HG03442 (cell line): ENCODE measurements at regions not wholly inside any gene's neighbourhood (a gene's known extent, or its start where the extent isn't known, plus 50 kb on each side); places are given as distances from the start of the nearest gene placed in this dataset.
"Not testable (repeated sequence)": the region's sequence is repeated elsewhere in the genome, so short reads cannot be mapped to it uniquely, and the experiment has no call there.

Experiments used
- ATAC-seq: cut with Tn5 transposase; IDR thresholded peaks from one replicate; pipeline ENCODE4 v1.9.1; 2021; ENCODE audit warnings: mild to moderate bottlenecking, moderate library complexity; ENCODE audit not compliant: unreplicated experiment

DNA sequence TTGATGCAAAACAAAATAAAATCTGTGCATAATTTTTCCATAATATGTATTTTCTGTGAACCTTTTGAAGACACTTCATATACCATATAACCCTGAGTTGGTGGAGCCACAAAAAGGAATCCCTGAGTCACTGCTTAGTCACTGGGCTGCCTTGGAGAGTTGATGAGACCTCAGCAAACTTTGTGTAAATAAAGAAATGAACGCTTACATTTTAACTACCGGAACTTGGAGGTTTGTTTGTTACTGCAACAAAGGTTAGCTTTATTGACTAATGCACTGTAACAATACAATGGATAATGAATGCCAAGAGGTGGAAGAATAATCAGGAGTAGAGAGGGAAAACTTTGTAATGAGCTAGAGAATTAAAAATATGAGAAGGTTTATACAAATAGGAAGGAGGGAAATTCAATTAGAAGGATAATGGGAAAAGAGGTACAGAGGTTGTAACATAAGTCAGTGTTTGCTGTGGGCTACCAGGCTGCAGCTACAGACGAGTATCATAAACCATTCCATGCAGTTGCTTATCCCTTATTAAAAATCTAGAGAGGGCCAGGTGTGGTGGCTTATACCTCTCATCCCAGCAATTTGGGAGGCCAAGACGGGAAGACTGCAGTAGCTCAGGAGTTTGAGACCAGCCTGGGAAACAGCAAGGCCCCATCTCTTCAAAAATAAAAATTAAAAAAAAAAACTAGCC, 1042.1 kb downstream of the TYW1 start:
- ATAC-seq = no peak

DNA sequence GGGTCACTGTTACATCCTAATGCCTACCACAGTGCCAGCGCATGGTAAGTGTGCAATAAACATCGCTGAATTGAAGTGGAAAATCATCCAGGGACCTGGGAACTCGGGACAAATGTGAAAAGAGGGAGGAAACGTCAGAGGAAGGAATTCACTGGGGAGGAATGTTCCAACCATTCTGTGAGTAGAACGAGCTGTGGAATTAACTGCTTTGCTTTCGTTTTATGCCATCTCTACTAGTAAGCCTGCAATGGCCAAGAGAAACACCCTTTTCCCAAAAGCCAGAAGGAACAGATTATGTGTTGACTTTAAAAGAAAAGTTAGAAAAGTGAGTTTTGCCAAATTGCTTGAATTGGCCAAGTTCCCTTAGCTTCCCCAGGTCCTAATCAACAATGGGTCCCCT, 1044.9 kb downstream of the TYW1 start:
- ATAC-seq = no peak

DNA sequence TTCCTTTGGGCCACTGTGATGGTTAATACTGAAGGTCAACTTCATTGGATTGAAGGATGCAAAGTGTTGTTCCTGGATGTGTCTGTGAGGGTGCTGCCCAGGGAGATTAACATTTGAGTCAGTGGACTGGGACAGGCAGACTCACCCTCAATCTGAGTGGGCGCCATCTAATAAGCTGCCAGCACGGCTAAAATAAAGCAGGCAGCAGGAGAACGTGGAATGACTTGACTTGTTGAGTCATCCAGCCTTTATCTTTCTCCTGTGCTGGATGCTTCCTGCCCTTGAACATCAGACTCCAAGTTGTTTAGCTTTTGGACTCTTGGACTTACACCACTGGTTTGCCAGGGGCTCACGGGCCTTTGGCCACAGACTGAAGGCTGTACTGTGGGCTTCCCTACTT, 1046.9 kb downstream of the TYW1 start:
- ATAC-seq = no peak

DNA sequence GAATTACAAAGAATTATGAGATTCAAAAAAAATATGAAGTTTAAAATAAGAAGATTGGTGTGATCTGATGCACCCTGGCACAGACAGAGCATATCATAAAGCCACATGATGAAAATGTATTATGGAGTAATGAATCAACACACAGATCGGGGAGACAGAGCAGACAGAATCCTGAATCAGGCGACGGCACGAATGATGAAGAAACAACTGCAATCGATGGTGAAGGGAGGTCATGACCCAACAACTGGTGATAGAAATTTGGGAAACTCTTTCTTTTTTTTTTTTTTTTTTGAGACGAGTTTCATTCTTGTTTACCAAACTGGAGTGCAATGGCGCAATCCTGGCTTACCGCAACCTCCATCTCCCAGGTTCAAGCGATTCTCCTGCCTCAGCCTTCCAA, 1054.0 kb downstream of the TYW1 start:
- no peak for ATAC-seq

DNA sequence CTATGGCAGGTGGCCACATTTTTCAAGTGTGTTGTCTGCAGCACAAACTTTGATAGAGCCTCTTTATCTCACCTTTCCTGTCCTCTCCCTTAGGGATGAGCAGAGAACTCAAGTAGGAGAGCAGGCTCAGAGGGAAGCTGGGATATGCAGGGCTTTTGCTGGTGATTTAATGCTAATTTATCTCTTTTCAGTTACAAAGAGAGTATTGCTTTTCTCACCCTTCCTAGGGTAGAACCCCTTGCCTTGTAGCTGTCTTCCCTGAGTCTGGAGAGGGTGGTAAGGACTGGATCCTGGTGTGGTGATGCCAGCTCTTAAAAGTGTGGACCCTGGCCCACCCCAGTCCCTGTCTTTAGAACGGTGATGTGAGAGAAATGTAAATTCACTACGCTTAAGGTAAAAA, 1061.4 kb downstream of the TYW1 start:
- no peak for ATAC-seq

DNA sequence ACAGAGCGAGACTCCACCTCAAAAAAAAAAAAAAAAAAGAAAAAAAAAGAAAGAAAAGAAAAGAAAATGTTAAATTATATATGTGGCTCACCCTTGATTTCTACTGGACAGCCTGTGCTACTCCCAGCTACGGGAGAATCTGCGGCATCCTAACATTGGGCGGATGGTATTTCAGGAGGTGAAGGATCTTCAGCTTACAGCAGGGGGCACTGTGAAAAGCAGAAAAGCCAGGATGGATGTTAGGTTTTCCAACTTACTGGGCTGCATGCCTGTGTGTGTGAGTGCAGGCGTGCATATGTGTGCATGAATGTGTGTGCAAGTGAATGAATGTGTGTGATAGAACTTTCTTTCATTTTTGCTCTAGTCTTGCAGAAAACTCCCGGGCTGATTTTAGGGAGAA, 1066.5 kb downstream of the TYW1 start:
- no peak for ATAC-seq

DNA sequence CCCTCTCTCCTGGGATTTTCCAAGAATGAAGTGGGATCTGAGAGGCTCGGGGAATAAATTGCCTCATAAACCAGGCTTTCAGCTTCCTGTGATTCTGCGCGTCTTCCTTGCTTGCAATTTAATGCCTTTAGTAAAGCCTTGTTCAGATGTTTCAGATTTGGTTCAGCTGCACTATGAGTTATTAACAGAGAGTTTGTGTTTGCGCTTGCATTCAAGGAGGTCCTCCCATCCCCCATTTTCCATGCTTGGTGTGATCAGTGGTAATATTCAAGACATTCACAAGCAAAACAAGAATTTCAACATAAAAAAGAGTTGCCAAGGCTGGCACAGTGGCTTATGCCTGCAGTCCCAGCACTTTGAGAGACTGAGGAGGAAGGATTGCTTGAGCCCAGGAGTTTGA, 1068.9 kb downstream of the TYW1 start:
- ATAC-seq = no peak

DNA sequence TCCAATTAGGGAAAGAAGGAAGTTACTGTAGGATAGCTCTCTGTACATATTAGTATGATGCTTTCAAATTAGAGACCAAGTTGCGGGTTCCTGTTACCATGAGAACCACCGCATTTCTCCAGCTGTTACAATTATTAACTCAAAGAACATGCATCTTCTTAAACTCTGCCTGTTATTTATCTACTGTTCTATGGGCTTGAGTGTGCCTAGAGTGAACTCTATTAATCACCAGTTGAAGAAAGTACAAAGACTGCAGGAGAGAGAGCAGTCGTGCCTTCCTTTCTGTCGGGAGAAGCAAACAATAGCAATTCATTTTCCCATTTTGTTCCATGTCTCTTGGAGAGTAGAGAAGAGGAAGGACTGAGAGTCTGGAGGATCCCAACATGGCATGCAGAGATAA, 1071.2 kb downstream of the TYW1 start:
- no peak for ATAC-seq

DNA sequence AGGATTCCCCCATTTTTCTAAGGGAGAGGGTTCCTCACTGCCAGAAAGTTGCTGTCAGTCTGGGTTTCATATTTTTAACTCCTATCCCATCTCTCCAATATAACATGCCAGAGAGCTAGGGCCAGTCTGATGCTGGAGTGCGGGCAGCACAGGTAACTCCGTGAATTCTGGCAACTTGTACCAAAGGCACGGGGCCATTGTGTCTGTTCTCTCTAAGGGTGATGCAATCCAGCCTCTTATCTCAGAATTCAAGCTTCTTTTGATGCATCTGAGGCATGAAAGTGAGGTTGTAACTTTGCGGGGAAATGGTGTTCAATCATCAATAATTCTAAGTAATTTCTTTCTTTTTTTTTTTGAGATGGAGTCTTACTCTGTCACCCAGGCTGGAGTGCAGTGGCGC, 1074.4 kb downstream of the TYW1 start:
- no peak for ATAC-seq

DNA sequence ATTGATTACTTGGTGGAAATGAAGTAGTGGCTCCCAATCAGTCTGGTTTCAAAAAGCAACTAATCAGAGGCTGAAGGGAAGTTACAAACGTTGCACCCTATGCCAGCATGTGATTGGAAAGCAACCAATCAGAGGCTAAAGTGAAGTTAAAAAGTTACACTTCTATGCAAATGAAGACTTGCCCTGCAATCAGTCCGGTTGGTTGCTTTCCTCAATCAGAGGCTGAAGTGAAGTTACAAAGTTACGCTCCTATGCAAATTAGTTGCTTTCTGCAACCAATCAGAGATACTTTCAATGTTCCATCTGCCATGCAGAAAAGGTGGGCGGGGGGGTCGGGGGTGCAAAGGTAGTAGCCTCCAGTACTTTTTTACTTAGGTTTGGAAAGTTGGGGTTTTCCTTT, 1077.1 kb downstream of the TYW1 start:
- ATAC-seq = no peak

DNA sequence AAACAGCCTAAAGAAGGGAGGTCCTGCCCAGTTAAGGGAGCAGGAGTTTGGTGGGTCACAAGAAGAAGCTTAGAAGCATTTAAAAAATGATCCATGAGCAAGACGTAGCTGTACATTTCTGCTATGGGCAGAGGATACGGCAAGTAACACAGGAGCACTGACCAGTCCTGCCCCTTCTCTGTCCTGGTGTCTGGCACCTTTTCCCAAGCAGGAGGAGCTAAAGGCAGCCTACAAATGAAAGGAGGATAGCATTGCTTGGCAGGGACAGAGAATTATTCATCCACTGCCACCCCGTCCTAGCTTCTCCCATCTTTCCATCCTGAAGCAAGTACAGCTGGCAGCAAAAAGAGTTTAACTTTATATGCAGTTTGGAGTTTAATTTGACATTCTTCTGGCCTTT, 1077.6 kb downstream of the TYW1 start:
- ATAC-seq = no peak

DNA sequence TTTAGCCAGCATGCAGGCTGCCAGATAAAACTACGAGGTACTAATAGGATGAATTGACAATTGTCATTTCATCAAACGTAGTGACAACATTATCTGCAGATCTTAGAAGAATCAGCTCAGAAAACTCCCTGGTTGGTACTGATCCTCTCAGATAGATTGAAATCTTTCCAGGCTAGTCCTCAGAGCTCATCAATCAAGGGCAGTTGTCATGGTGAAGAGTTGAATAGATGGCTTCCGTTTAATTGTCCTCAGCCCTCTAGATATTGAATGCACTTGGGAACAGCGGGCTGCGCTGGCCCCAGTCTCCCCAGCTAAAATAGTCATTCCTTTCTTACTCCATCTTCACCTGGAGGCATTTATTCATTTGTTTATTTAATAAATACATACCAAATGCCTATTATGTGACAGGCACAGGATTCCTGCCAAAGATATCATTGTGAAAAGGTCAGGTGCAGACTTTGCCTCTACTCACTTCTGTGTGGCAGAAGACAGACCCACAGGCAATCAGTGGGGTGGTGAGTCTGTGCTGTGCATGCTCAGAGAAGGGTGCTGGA, 1081.6 kb downstream of the TYW1 start:
- ATAC-seq = no peak

DNA sequence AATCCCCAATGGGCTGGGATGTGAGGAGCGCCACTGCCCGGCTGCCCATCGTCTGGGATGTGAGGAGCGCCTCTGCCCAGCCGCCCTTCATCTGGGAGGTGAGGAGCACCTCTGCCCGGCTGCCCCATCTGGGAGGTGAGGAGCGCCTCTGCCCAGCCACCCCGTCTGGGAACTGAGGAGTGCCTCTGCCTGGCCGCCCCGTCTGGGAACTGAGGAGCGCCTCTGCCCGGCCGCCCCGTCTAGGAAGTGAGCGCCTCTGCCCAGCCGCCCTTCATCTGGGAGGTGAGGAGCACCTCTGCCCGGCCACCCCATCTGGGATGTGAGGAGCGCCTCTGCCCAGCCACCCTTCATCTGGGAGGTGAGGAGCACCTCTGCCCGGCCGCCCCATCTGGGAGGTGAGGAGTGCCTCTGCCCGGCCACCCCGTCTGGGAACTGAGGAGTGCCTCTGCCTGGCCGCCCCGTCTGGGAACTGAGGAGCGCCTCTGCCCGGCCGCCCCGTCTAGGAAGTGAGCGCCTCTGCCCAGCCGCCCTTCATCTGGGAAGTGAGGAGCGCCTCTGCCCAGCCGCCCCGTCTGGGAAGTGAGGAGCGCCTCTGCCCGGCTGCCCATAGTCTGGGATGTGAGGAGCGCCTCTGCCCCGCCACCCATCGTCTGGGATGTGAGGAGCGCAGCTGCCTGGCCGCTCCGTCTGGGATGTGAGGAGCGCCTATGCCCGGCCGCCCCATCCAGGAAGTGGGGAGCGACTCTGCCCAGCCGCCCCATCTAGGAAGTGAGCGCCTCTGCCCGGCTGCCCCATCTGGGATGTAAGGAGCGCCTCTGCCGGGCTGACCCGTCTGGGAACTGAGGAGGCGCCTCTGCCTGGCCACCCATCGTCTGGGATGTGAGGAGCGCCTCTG, 1085.7 kb downstream of the TYW1 start:
- not testable (repeated sequence) for ATAC-seq

DNA sequence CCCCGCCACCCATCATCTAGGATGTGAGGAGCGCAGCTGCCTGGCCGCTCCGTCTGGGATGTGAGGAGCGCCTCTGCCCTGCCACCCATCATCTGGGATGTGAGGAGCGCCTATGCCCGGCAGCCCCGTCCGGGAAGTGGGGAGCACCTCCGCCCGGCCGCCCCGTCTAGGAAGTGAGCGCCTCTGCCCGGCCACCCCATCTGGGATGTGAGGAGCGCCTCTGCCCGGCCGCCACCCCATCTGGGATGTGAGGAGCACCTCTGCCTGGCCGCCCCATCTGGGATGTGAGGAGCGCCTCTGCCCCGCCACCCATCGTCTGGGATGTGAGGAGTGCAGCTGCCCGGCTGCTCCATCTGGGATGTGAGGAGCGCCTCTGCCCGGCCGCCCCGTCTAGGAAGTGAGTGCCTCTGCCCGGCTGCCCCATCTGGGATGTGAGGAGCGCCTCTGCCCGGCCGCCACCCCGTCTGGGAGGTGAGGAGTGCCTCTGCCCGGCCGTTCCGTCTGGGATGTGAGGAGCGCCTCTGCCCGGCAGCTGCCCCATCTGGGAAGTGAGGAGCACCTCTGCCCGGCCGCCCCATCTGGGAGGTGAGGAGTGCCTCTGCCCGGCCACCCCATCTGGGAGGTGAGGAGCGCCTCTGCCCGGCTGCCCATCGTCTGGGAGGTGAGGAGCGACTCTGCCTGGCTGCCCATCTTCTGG, 1086.5 kb downstream of the TYW1 start:
- ATAC-seq = not testable (repeated sequence)

DNA sequence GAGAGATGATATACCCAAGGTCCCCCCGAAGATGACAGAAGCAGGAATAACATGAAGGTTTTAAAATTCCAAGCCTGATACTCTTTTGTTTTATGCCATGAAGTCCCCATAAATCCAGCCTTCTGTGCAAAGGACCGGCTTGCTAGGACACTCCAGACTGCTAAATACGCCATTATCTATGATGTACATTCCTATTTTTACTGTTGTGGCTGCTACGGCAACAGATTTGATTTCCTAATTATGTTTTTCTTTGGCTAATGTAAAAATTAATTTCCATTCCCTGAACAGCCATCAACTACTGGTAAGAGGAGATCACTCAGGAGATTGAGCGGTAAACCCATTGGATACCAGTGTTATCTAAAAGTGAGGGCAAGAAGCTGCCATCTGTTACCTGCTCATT, 1090.8 kb downstream of the TYW1 start:
- ATAC-seq = no peak

DNA sequence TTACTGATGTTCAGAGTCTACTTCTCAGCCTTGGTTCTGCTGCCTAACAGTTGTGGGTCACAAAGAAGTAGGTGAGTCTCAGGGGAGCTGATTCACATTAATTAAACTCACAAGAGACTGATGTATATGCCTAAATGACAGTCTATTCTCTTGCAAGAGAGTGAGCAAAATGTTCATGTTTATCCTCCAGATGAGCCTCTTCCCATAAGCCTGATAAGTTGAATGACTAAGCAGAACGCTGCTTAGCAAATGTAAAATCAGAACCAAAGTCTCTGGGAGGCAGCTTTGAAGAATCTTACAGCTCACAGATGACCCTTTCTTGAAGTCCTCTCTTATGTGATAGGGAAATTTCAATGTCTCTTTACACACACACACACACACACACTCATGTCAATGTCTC, 1092.2 kb downstream of the TYW1 start:
- no peak for ATAC-seq

DNA sequence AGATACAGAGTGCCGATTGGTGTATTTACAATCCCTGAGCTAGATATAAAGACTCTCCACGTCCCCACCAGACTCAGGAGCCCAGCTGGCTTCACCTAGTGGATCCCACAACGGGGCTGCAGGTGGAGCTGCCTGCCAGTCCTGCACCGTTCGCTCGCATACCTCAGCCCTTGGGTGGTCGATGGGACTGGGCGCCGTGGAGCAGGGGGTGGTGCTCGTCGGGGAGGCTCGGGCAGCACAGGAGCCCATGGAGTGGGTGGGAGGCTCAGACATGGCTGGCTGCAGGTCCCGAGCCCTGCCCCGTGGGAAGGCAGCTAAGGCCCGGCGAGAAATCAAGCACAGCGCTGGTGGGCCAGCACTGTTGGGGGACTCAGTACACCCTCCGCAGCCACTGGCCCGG, 1093.6 kb downstream of the TYW1 start:
- ATAC-seq = not testable (repeated sequence)

DNA sequence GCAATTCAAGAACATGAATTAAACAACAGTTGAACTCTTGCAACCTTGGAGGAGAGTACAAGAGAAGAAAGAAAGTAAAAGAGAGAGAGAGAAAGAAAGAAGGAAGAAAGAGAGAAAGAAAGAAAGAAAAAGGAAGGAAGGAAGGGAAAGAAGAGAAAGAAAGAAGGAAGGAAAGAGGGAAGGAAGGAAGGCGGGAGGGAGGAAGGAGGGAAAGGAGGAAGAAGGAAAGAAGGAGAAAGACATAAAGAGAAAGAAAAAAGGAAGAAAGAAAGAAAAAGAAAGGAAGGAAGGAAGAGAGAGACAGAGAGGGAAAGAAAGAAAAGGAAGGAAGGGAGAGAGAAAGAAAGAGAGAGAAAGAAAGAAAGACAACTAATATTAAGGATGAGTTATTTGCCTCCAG, 1106.7 kb downstream of the TYW1 start:
- no peak for ATAC-seq

DNA sequence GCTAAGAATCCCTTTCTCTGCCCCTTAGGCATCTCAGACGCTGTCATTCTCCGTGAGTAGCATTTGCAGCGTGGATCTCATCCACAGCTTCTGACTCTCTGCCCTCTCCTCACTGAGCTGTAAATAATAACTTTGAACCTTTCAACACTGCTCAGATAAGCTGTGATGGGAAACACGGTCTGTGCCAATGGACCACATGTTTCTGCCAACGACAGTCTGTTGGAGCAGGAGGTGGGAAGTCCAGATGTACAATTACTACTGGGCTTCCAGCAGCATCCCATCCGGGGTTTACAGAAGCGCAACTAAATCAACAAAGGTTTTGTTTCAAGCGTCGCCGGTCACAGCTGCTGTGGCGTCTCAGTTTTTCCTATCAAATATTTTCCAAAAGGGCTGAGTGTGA, 1110.6 kb downstream of the TYW1 start:
- no peak for ATAC-seq

DNA sequence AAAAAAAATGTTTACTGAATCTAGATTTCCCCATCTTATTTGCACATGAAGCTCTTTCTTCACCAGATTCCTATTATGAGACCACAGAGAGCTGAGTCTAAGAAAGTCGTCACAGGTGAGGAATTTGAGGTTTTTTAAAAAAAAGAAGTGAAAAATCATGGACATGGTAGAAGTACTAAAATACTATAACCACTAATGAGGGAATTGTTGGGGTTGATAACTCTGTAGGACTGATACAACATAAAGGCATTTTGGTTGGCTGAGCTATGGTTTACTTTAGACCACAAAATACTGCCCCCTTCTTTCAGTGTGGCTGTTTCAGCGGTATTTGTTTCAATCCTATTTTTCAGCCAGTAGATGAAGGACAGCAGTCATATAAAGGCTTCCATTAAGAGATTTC, 1111.3 kb downstream of the TYW1 start:
- no peak for ATAC-seq

DNA sequence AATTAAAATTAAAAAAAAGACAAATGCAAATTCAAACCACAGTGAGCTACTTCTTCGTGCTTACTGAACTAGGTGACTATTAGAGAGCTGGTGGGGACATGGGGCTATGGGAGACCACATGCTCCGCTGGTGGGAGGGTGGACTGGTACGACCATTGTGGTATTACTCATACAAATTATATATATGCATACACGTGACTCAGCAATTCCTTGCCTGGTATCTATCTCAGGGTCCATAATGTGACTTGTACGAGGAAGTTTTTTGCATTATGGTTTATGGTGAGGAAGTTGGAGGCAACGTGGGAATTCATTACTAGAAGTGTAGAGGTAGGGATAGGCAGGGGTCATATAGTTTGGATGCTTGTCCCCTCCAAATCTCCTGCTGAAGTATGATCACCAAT, 1112.7 kb downstream of the TYW1 start:
- no peak for ATAC-seq

DNA sequence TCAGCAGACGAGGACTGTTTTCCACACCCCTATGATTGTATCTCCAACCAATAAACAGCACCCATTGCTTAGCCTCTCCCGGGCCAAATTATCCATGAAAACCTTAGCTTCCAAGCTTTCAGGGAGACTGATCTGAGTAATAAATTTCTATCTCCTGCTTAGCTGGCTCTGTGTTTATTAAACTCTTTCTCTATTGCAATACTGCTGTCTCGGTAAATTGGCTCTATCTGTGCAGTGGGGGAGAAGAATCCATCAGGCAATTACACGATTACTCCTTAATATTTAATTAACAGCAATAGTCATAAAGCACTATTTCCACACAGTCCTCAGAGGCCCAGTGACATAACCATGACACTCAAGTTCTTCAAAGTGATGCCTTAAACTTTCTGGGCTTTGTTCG, 1122.8 kb downstream of the TYW1 start:
- no peak for ATAC-seq
